Keratinocyte (primary cell): ENCODE measurements at regions not wholly inside any gene's neighbourhood (a gene's known extent, or its start where the extent isn't known, plus 50 kb on each side); places are given as distances from the start of the nearest gene placed in this dataset.

Experiments
- DNase-seq: peaks from one replicate; pipeline ENCODE4 v3.0.0-alpha.2; 2011; ENCODE audit warnings: low read depth, missing footprints, low spot score
- FAIRE-seq: peaks from 2 replicates; lab custom pipeline; 2011; peaks lifted over from hg19 to GRCh38; lab: Jason Lieb, UNC
- H2AFZ ChIP-seq: 2 replicates; pipeline ENCODE4 v1.6.0; 2012; ENCODE audit warnings: low read length, control low read depth, inconsistent platforms; ENCODE audit not compliant: control insufficient read depth
- H3K27ac ChIP-seq: 2 replicates; pipeline ENCODE4 v1.5.1; 2011; ENCODE audit warnings: low read length; ENCODE audit not compliant: control insufficient read depth, insufficient read depth
- H3K27me3 ChIP-seq: 3 replicates; pipeline ENCODE4 v1.6.0; 2011; ENCODE audit warnings: low read length; ENCODE audit not compliant: control insufficient read depth, insufficient read depth; ENCODE audit errors: extremely low read depth
- H3K36me3 ChIP-seq, 2 experiments: 2 replicates in 1 of 2; 3 replicates in 1 of 2; pipeline ENCODE4 v1.5.1; 2011; ENCODE audit warnings: low read length in 2 of 2, mild to moderate bottlenecking in 1 of 2; ENCODE audit not compliant: control insufficient read depth in 2 of 2, insufficient read depth in 2 of 2; ENCODE audit errors: extremely low read depth in 1 of 2
- H3K4me1 ChIP-seq: 3 replicates; pipeline ENCODE4 v1.5.1; 2011; ENCODE audit warnings: low read length; ENCODE audit not compliant: control insufficient read depth, insufficient read depth; ENCODE audit errors: extremely low read depth
- H3K4me2 ChIP-seq: 3 replicates; pipeline ENCODE4 v1.6.0; 2011; ENCODE audit warnings: low read depth, low read length; ENCODE audit not compliant: control insufficient read depth, insufficient read depth; ENCODE audit errors: extremely low read depth
- H3K4me3 ChIP-seq, 3 experiments: fragments of 200-600 bp in 1 of 3; sonication (generic) in 1 of 3; 2 replicates in 2 of 3; 3 replicates in 1 of 3; pipeline ENCODE4 v1.5.1; 2011 to 2016; ENCODE audit warnings: low read length in 3 of 3, mild to moderate bottlenecking in 3 of 3, control low read depth in 2 of 3, inconsistent platforms in 1 of 3, low read depth in 1 of 3, mixed read lengths in 1 of 3, mixed run types in 1 of 3, moderate library complexity in 1 of 3; ENCODE audit not compliant: control insufficient read depth in 2 of 3, insufficient read depth in 2 of 3; ENCODE audit errors: extremely low read depth in 1 of 3
- H3K79me2 ChIP-seq: 2 replicates; pipeline ENCODE4 v1.6.0; 2012; ENCODE audit warnings: low read length; ENCODE audit not compliant: control insufficient read depth, insufficient read depth
- H3K9ac ChIP-seq: 3 replicates; pipeline ENCODE4 v1.6.0; 2011; ENCODE audit warnings: low read length; ENCODE audit not compliant: control insufficient read depth, insufficient read depth; ENCODE audit errors: extremely low read depth
- H3K9me1 ChIP-seq: 3 replicates; pipeline ENCODE4 v1.6.0; 2011; ENCODE audit warnings: low read length; ENCODE audit not compliant: control insufficient read depth, insufficient read depth; ENCODE audit errors: extremely low read depth
- H3K9me3 ChIP-seq: 2 replicates; pipeline ENCODE4 v1.5.1; 2012; ENCODE audit warnings: low read depth, low read length; ENCODE audit not compliant: control insufficient read depth
- H4K20me1 ChIP-seq: 3 replicates; pipeline ENCODE4 v1.6.0; 2011; ENCODE audit warnings: low read length; ENCODE audit not compliant: control insufficient read depth, insufficient read depth; ENCODE audit errors: extremely low read depth
- EZH2 ChIP-seq: IDR thresholded peaks from one replicate; pipeline ENCODE4 v1.6.1; 2012; ENCODE audit warnings: inconsistent platforms, mild to moderate bottlenecking, low read length, moderate library complexity
- dilution Hi-C: fragments of 300-500 bp; cut with MboI; formaldehyde crosslinking; loops from one replicate; pipeline ENCODE4 v1.7.0; 2020; ENCODE audit warnings: low sequenced_read_pairs; ENCODE audit not compliant: extremely low pct_ligation_motif_present
- TF ChIP-seq, protein P1 (sequence below), 3 experiments: IDR thresholded peaks in 1 of 3; conservative IDR thresholded peaks in 1 of 3; optimal IDR thresholded peaks in 1 of 3; 2 replicates in 2 of 3; 3 replicates in 1 of 3; pipeline versions ENCODE3 to v1.5.1; 2011; ENCODE audit warnings: low read length in 3 of 3, mild to moderate bottlenecking in 3 of 3, moderate library complexity in 2 of 3, control low read depth in 1 of 3, inconsistent platforms in 1 of 3; ENCODE audit not compliant: insufficient read depth in 2 of 3; ENCODE audit errors: extremely low read depth in 1 of 3

DNA sequence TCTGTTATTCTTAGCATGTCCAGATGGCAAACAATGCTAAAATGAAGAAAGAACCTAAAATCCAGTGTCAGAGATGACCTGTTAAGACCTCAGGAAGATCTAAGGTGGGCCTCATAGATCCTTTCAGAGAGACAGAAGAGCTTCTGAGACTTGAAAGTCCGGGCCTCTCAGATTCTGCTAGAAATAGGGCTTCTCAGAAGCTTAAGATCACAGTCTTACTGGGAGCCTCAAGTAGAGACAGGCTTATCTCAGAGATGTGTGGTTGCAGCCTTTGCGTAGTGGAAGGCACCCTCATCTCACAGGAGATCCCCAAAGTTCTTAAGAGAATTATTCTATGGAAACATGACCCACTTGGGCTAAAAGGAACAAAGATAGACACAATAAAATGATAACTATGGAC lies 642.8 kb downstream of the TNS3 start:
- no peaks in the 10 kb centered on the region for H3K9me3 ChIP-seq
- TF ChIP-seq EZH2: no peak
- TF ChIP-seq, protein P1, sequence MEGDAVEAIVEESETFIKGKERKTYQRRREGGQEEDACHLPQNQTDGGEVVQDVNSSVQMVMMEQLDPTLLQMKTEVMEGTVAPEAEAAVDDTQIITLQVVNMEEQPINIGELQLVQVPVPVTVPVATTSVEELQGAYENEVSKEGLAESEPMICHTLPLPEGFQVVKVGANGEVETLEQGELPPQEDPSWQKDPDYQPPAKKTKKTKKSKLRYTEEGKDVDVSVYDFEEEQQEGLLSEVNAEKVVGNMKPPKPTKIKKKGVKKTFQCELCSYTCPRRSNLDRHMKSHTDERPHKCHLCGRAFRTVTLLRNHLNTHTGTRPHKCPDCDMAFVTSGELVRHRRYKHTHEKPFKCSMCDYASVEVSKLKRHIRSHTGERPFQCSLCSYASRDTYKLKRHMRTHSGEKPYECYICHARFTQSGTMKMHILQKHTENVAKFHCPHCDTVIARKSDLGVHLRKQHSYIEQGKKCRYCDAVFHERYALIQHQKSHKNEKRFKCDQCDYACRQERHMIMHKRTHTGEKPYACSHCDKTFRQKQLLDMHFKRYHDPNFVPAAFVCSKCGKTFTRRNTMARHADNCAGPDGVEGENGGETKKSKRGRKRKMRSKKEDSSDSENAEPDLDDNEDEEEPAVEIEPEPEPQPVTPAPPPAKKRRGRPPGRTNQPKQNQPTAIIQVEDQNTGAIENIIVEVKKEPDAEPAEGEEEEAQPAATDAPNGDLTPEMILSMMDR (optimal IDR thresholded peaks at IDR 0.05 in 1 of 3, IDR thresholded peaks at IDR 0.05 in 1 of 3, conservative IDR thresholded peaks at IDR 0.05 in 1 of 3; ENCODE audit: extremely low read depth in 1 of 3, insufficient read depth in 2 of 3, low read length in 3 of 3): no peak
- no peaks in the 10 kb centered on the region for H3K9me1 ChIP-seq
- H3K4me2 ChIP-seq: no peak overlapping the region
- FAIRE-seq: no peak
- no peaks in the 10 kb centered on the region for H3K27me3 ChIP-seq
- H3K36me3 ChIP-seq: no peaks in the 10 kb centered on the region
- no peak overlapping the region for H3K9ac ChIP-seq
- no peak overlapping the region for H2AFZ ChIP-seq
- no peak overlapping the region for H3K27ac ChIP-seq
- dilution Hi-C loops: no loop called here
- H3K79me2 ChIP-seq: no peaks in the 10 kb centered on the region
- peaks cover 3% of the 10 kb centered on the region for H3K4me1 ChIP-seq
- DNase-seq: no peak
- H3K4me3 ChIP-seq: no peak overlapping the region
- no peaks in the 10 kb centered on the region for H4K20me1 ChIP-seq

DNA sequence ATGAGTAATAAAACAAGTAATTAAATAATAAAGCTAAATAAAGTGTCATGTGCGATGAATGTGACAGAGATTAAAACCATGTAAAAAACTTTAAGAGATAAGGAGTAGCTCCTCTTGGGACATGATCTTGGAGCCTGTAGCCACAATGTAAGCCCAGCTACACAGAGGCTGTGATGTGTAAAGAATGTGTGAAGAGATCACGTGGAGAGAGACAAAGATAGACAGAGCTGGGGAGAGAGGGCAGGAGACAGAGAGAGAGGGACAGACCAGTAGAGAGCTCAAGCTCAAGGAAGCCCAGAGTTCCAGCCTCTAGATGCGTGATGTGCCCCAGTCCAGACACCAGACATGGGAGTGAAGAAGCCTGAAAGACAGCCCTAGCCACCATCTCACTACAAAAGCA lies 644.1 kb downstream of the TNS3 start:
- Histone ChIP-seq H3K9ac (no peak overlapping the region), H3K36me3 (no peaks in the 10 kb centered on the region), H3K4me1 (peaks cover 15% of the 10 kb centered on the region), H3K27ac (no peak overlapping the region), H3K9me1 (no peaks in the 10 kb centered on the region), H3K4me2 (no peak overlapping the region), H4K20me1 (no peaks in the 10 kb centered on the region), H3K9me3 (no peaks in the 10 kb centered on the region), H2AFZ (no peak overlapping the region), H3K27me3 (no peaks in the 10 kb centered on the region), H3K4me3 (no peak overlapping the region), H3K79me2 (no peaks in the 10 kb centered on the region)
- dilution Hi-C loops: no loop called here
- TF ChIP-seq EZH2: no peak
- TF ChIP-seq, protein P1 (optimal IDR thresholded peaks at IDR 0.05 in 1 of 3, IDR thresholded peaks at IDR 0.05 in 1 of 3, conservative IDR thresholded peaks at IDR 0.05 in 1 of 3; ENCODE audit: extremely low read depth in 1 of 3, insufficient read depth in 2 of 3, low read length in 3 of 3): no peak
- FAIRE-seq (no peak), DNase-seq (no peak)
